SH-SY5Y (cell line): ENCODE measurements at regions not wholly inside any gene's neighbourhood (a gene's known extent, or its start where the extent isn't known, plus 50 kb on each side); places are given as distances from the start of the nearest gene placed in this dataset.

Source experiments
- GATA2 ChIP-seq: IDR thresholded peaks from 2 replicates; pipeline ENCODE4 v1.6.1; 2011; ENCODE audit warnings: mild to moderate bottlenecking, low read depth, low read length
- GATA3 ChIP-seq: IDR thresholded peaks from 2 replicates; pipeline ENCODE4 v1.6.1; 2011; ENCODE audit warnings: low read depth, mild to moderate bottlenecking, low read length, moderate library complexity

DNA sequence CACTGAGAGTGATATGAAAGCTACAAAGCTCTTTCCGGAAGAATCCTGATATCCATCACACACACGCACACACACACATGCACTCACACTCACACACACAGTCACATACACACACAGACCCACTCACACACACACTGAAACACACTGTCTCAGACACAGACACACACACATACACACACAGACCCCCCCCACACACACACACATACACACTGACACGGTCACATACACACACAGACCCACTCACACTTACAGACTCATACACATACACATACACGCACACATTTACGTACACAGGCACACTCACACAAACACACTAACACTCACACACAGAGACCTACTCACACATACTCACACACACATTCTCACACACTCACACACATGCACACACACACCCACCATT lies 58.6 kb downstream of the LIG4 start:
- no peak for TF ChIP-seq GATA2
- TF ChIP-seq GATA3, result no peak

DNA sequence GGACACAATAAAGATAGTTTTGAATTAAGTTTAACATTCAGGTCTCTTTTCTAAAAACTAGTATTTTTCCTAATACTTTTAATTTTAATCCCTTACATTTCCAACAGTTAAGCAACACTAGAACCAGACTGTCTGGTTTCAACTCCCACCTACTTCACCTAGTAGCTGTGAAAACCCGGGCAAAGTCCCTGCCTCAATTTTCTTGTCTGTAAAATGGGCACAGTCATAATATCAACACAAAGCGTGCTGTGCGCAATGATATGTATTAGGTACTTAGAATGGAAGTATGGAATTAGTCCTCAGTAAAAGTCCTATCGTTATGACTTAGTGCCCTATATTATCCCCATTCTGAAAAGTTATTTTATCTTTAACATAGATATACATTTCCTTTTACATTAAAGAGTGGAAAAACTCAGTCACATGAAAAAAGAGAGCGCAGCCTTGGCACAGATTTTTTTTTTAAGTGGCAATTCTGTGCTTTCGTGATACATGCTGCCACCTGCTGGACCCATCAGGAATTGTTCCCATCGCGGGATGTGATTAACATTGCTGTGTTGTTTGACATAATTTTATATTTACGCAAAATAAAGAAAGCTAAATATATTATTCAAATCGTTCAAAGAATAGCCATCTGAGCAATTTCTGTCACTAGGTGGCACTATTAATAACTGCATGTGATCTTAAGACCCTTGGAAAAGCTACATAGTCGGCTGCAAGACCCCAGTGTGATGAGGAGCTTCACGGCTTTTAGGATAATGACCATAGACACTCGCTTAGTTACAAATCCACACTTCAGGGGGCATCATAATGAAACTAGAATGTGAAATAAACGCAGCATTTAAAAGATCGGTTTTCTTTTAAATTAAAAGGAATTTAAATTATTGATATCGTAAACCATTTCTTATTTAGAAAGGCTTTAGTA lies 59.9 kb downstream of the LIG4 start:
- no peak for TF ChIP-seq GATA2
- TF ChIP-seq GATA3, result no peak

- TF ChIP-seq GATA3 (no peak), GATA2 (no peak)
These were observed 60.9 kb downstream of the LIG4 start for GRCh38 chr13:108154421-108154858.

- TF ChIP-seq GATA2 (no peak), GATA3 (no peak)
These were observed 68.7 kb downstream of the LIG4 start for GRCh38 chr13:108146642-108147041.

- TF ChIP-seq GATA2 (no peak), GATA3 (no peak)
These were observed 72.5 kb downstream of the LIG4 start for GRCh38 chr13:108142702-108143436.

DNA sequence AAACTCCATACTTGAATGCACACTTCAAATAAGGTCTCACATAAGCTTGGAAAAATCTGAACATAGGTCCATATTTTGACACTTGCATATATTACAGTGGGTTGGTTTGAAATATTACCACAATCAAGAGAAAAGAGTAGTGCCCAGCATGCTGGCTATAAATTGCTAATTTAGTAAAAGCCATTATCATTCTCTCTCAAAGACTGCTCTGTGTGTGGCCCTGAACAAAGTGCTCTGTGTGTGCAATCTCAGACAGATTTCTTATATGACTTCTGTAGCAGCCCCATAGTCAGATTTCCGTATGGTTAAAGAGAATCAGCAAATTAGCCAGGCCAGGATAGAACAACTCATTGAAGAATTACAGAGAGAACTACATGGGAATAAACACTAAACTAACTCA lies 78.2 kb downstream of the LIG4 start:
- TF ChIP-seq GATA3, result no peak
- TF ChIP-seq GATA2, result no peak

DNA sequence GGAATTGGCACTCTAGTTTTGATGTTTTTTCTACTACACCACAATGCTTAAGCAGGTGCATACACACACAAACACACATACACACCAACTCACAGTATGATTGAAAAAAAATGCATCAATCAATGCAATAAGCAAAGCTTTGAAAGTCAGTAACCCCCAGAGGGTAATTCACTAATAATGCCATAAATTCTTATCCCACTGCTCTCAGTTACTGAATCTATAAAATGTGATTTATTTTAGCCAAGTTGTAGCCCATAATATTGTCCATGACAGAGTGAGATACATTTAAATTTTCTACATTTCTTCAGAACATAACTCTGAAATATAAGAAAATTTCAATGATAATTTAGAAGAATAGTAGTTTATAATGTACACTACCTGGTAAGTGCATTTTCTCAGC lies 87.9 kb downstream of the LIG4 start:
- TF ChIP-seq GATA3 (no peak), GATA2 (no peak)

DNA sequence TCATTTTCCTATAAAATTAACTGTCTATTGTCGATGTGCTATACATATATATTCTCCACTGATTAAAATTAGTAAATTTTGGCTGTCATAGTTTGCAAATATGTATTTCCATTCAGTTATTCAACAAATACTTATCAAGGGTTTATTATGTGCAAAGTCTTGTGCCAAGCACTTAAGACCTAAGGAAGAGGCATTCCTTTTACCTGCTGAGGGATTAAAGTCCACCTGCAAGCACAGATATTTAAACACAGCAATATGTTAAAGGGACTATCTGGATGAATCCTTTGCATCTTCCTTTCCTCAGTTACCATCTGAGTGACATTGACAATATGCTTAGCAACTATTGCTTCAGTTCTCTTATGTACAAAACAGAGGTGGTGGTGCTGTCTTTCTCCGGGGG lies 89.3 kb downstream of the LIG4 start:
- TF ChIP-seq GATA3 (no peak), GATA2 (no peak)

DNA sequence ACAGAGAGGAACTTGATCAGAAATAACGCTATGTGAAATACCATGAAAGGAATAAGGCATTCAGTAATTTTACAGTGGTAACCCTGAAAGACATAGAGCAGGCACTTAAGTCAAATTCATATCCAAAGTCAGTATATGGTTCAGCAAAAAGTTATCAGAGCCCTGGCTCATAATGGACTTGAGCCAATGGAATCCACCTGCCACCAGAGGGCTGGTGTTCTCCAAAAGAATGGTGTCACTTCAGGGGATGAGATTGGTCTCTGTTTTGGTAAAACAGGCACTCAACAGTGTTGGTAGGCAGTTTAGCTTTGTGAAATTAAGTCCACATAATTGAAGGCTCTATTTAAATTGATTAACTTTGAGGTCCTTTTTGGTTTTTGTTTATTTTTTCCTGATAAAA lies 93.9 kb downstream of the LIG4 start:
- TF ChIP-seq GATA2 (no peak), GATA3 (no peak)

DNA sequence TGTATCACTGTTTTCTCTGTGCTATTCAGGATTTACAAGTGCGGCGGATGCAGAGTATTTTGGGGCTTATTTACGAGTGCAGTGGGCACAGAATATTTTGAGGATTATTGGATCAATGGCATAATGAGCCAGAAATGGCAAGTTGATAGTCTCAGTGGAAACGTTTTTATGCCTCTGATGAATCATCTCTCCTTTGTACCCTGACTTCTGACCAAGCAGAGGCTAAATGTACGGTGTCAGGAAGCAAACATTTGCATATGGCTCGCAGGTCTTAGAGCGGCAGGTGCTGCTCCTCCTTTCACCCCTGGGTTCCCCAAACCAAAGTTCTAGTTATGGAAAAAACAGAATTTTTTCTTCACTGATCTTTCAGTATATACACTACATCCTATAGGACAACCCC lies 94.5 kb downstream of the LIG4 start:
- TF ChIP-seq GATA3, result no peak

DNA sequence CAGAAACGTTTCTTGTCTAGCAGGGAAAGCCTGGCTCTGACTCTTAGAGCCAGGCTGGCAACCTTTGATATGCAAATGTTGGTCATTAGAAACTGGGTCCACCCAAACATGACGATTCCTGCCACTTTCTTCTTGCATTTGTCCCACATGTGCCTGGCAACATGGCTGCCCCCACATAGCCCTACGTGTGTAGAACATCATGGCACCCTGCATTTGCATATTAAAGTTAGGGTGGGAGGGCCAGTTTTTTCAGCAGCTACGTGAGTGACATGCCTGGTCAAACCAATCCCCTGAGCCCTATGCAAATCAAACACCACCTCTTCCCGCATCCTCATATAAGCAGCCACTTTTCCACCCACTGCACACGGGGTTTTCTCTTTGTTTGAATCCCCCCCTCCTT lies 95.0 kb downstream of the LIG4 start:
- TF ChIP-seq GATA3 (no peak), GATA2 (no peak)

DNA sequence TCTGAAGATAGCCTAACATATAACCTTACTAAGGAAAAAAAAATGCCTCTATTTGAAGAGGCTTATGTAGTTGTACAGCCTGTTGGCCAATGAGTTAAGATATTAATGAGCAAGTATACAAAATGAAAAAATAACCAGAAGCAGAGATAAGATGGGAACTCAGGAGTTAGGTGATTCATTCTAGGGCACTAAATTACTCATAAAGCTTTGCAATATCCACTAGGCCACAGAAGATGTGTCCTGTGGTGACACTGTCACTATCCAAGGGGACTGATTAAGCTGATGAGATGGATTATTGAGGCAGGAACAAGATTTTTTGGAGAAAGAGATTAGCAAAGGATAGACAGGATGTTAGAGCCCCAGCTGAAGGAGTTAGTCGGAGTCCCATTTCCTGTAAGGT lies 99.6 kb downstream of the LIG4 start:
- no peak for TF ChIP-seq GATA2
- no peak for TF ChIP-seq GATA3

GRCh38 chr13:108113407-108113806 lies 101.9 kb downstream of the LIG4 start:
- TF ChIP-seq GATA3 (no peak), GATA2 (no peak)

- TF ChIP-seq GATA2, result no peak
- TF ChIP-seq GATA3, result no peak
These were observed 110.6 kb downstream of the LIG4 start for GRCh38 chr13:108104736-108105135.

DNA sequence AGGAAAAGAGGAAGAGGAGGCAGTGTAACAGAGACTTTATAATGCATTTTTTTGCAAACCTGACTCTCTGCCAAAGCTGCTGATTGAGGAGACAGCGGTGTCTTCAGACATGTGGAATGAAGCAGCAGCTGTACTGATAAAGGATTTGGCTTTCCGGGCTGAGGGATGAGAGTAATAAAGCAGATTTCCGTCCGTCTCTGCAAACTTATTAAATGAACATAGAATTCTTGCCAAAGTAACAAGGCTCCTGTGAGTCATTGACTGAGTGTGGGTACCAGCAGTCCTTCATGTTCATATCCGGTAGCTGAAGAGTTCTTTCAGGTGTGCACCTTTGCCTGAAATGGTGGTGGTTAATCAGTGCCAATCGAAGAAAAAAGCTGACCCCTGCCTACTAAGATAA lies 112.6 kb downstream of the LIG4 start:
- TF ChIP-seq GATA2 (no peak), GATA3 (no peak)
